Cardiac muscle cell (in vitro differentiated cells and primary cell): ENCODE measurements at regions not wholly inside any gene's neighbourhood (a gene's known extent, or its start where the extent isn't known, plus 50 kb on each side); places are given as distances from the start of the nearest gene placed in this dataset.

Source experiments
- DNase-seq, 2 donors: peaks; one replicate each; pipeline versions ENCODE4 v3.0.0 to v3.0.0-alpha.2; 2010 to 2017; ENCODE audit warnings: low read depth in 1 of 2, low spot score in 1 of 2
- H3K27ac ChIP-seq: fragments of 200-600 bp; sonication (generic); 2 replicates; pipeline ENCODE4 v1.5.1; 2016
- H3K27me3 ChIP-seq: fragments of 200-600 bp; sonication (generic); 2 replicates; pipeline ENCODE4 v1.6.0; 2016; ENCODE audit warnings: control low read depth
- H3K36me3 ChIP-seq: fragments of 200-600 bp; sonication (generic); 2 replicates; pipeline ENCODE4 v1.5.1; 2016; ENCODE audit warnings: control low read depth
- H3K4me1 ChIP-seq: fragments of 200-600 bp; sonication (generic); 2 replicates; pipeline ENCODE4 v1.8.1; 2017; ENCODE audit warnings: low read depth, mild to moderate bottlenecking, mixed run types
- H3K4me3 ChIP-seq: fragments of 200-600 bp; sonication (generic); 2 replicates; pipeline ENCODE4 v1.5.1; 2016; ENCODE audit warnings: mild to moderate bottlenecking
- H3K9me3 ChIP-seq: fragments of 200-600 bp; sonication (generic); 2 replicates; pipeline ENCODE4 v1.5.1; 2017; ENCODE audit warnings: low read depth, mild to moderate bottlenecking, control low read depth
- TF ChIP-seq, protein P1 (sequence below): IDR thresholded peaks from 2 replicates; pipeline ENCODE4 v1.5.1; 2012; ENCODE audit warnings: low read depth, mild to moderate bottlenecking, low read length

- H3K4me1 ChIP-seq, result peaks cover 9% of the 10 kb centered on the region
- no peaks in the 10 kb centered on the region for H3K9me3 ChIP-seq
- H3K36me3 ChIP-seq, result no peaks in the 10 kb centered on the region
- H3K4me3 ChIP-seq, result no peak overlapping the region
- TF ChIP-seq, protein P1, sequence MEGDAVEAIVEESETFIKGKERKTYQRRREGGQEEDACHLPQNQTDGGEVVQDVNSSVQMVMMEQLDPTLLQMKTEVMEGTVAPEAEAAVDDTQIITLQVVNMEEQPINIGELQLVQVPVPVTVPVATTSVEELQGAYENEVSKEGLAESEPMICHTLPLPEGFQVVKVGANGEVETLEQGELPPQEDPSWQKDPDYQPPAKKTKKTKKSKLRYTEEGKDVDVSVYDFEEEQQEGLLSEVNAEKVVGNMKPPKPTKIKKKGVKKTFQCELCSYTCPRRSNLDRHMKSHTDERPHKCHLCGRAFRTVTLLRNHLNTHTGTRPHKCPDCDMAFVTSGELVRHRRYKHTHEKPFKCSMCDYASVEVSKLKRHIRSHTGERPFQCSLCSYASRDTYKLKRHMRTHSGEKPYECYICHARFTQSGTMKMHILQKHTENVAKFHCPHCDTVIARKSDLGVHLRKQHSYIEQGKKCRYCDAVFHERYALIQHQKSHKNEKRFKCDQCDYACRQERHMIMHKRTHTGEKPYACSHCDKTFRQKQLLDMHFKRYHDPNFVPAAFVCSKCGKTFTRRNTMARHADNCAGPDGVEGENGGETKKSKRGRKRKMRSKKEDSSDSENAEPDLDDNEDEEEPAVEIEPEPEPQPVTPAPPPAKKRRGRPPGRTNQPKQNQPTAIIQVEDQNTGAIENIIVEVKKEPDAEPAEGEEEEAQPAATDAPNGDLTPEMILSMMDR, result no peak
- no peak overlapping the region for H3K27ac ChIP-seq
- H3K27me3 ChIP-seq, result no peaks in the 10 kb centered on the region
- DNase-seq, result peak in 1 of 2 donors; percentile 34
Observed at GRCh38 chr16:54426553-54426849, 139.9 kb upstream of the IRX3 start.

DNA sequence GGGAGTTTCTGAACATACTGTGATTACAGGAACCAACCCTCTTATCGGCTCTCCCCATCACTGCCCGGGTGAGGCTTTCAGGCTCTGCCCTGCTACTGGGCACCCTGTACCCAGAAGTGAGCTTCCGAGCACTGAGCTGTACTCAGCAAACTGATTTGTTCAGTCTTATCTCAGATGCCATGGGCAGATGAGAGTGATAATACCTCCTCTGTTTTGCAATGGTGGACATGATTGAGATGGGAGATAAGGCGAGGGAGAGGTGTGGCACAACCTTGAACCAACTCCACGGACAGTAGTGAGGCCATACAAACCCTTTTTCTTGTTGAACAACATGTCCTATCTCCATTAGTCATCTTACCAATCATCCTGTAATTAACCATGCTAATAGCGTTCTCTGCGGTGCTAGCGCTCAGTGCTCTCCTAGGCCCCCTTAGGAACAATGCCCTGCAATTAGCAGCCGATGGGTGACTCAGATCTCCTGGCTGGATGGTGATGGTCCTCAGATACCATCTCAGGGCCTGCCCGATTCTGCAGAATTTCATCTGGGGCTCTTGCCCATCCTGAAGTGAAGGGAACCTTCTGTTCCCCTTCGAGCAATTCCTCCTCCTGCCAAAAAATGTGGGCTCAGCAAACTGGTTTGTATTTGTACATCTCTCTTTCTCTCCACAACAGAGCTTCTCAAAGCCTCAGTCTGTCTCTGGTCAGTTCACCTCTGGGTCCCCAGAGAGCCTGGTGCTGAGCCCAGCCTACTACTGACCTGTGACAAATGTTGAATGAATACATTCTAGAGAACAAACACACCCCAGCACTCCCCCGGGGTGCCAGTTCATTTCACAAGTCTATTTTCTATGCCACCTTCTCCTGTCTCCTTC is 139.3 kb upstream of the IRX3 start:
- no peak for DNase-seq
- TF ChIP-seq, protein P1, result no peak
- H3K36me3 ChIP-seq, result no peaks in the 10 kb centered on the region
- no peaks in the 10 kb centered on the region for H3K27me3 ChIP-seq
- no peak overlapping the region for H3K4me3 ChIP-seq
- no peaks in the 10 kb centered on the region for H3K9me3 ChIP-seq
- no peak overlapping the region for H3K27ac ChIP-seq
- peaks cover 4% of the 10 kb centered on the region for H3K4me1 ChIP-seq

DNA sequence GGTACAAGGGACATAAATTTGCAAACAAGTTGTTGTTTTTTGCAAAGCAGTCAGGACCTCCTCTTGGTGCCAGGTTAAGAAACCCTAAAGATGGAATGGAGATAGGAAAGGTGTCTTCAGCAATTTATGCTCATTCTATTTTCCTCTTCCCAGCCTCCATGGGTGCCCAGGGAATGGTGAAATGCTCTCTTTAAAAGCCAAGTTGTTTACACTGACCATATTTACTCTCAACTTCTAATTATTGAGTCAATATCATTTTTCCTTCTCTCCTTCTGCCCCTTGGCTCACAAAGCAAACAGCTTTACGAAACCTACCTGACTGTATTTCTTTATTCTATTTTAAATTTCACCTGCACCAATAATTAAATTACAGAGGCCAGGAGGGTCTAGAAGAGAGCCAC is 138.5 kb upstream of the IRX3 start:
- no peak for DNase-seq
- Histone ChIP-seq H3K27ac (no peak overlapping the region), H3K36me3 (no peaks in the 10 kb centered on the region), H3K9me3 (no peaks in the 10 kb centered on the region), H3K4me1 (no peaks in the 10 kb centered on the region), H3K27me3 (no peaks in the 10 kb centered on the region), H3K4me3 (no peak overlapping the region)
- TF ChIP-seq, protein P1, result no peak

DNA sequence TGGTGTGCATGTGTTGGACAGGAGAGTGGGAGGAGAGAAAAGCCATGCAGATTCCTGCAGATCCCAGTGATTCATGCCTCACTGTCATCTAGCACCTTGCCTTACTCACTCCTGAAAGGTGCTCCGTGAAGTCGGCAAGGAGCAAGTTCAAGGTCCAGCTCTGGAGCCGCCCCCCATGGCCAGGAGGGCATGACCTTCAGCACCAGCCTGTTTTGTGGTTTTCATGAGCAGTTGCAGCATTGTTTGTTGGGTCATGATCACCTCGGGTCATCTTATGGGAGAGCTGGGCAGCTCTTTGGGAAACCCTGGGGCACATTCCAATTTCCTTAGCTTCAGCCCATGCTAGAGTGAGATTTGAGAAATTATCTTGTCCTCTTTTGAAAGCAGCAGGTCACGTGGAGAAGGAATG is 137.5 kb upstream of the IRX3 start:
- H3K9me3 ChIP-seq, result no peaks in the 10 kb centered on the region
- H3K4me1 ChIP-seq, result no peaks in the 10 kb centered on the region
- H3K27ac ChIP-seq, result no peak overlapping the region
- no peaks in the 10 kb centered on the region for H3K36me3 ChIP-seq
- TF ChIP-seq, protein P1, result no peak
- H3K27me3 ChIP-seq, result no peaks in the 10 kb centered on the region
- DNase-seq, result no peak
- H3K4me3 ChIP-seq, result no peak overlapping the region

DNA sequence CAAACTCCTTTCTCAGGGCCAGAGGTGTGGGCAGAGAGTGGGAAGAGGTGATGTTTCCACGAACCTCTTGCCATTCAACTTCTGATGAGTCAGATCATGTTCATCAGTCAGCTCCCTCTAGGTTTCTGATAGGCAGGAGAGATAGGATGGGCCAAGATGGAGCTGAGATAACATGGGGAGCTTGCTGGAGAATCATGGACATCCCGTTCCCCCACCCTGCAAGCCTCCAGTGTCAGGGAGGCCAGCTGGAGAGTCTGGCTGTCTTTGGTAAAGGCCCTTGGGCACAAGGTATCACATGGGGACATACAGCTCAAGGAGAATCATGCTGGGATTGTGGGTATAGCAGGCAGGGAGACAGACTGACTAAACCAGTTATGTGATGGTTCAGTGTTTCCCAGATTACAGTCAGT is 136.0 kb upstream of the IRX3 start:
- DNase-seq, result no peak
- no peaks in the 10 kb centered on the region for H3K36me3 ChIP-seq
- TF ChIP-seq, protein P1, result no peak
- no peak overlapping the region for H3K4me3 ChIP-seq
- H3K4me1 ChIP-seq, result peaks cover 5% of the 10 kb centered on the region
- no peak overlapping the region for H3K27ac ChIP-seq
- no peaks in the 10 kb centered on the region for H3K27me3 ChIP-seq
- H3K9me3 ChIP-seq, result no peaks in the 10 kb centered on the region

DNA sequence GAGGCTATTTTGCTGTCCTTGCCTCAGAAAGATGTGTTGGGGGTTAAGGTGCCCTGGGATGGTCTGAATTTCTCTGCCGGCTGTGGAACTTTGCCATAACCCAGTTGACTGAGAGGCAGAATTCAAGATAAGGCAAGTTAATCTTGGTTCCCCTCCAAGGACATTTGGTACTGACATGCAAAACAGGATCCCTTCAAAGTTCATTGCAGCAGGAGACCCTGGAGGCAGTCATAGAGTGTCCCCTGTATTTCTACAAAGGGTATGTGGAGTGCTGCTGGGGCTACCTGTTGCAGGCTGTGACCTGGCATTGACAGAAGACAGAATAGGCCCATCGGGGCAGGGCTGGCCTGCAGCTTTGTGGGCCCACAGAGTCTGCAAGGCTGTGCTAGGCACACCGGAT is 135.6 kb upstream of the IRX3 start:
- TF ChIP-seq, protein P1, result no peak
- Histone ChIP-seq H3K4me3 (no peak overlapping the region), H3K9me3 (no peaks in the 10 kb centered on the region), H3K4me1 (peaks cover 9% of the 10 kb centered on the region), H3K27ac (no peak overlapping the region), H3K27me3 (no peaks in the 10 kb centered on the region), H3K36me3 (no peaks in the 10 kb centered on the region)
- peak in 1 of 2 donors; percentile 27 for DNase-seq
